Trophoblast cell (in vitro differentiated cells and primary cell): ENCODE measurements at regions not wholly inside any gene's neighbourhood (a gene's known extent, or its start where the extent isn't known, plus 50 kb on each side); places are given as distances from the start of the nearest gene placed in this dataset.

ENCODE experiments used
- DNase-seq, 2 donors: peaks; one replicate each; pipeline ENCODE4 v3.0.0-alpha.2; 2016
- H2AFZ ChIP-seq: 2 replicates; pipeline ENCODE4 v1.6.1; 2013; ENCODE audit warnings: low read length, moderate library complexity, mild to moderate bottlenecking; ENCODE audit not compliant: insufficient read depth, poor library complexity
- H2AK5ac ChIP-seq: 2 replicates; pipeline ENCODE4 v1.6.1; 2013; ENCODE audit warnings: mild to moderate bottlenecking, low read length
- H2BK120ac ChIP-seq: 2 replicates; pipeline ENCODE4 v1.6.1; 2013; ENCODE audit warnings: low read length, mild to moderate bottlenecking, moderate library complexity; ENCODE audit not compliant: insufficient read depth, poor library complexity
- H2BK12ac ChIP-seq: 2 replicates; pipeline ENCODE4 v1.6.1; 2013; ENCODE audit warnings: mild to moderate bottlenecking, low read length, moderate library complexity
- H2BK5ac ChIP-seq: 2 replicates; pipeline ENCODE4 v1.6.1; 2013; ENCODE audit warnings: low read length, low read depth, moderate library complexity, mild to moderate bottlenecking; ENCODE audit not compliant: poor library complexity
- H3K14ac ChIP-seq: 2 replicates; pipeline ENCODE4 v1.6.1; 2013; ENCODE audit warnings: mild to moderate bottlenecking, low read length
- H3K18ac ChIP-seq: 2 replicates; pipeline ENCODE4 v1.6.1; 2013; ENCODE audit warnings: mild to moderate bottlenecking, low read length
- H3K23ac ChIP-seq: 2 replicates; pipeline ENCODE4 v1.6.1; 2013; ENCODE audit warnings: low read length
- H3K27ac ChIP-seq: 2 replicates; pipeline ENCODE4 v1.5.1; 2013; ENCODE audit warnings: low read depth, mild to moderate bottlenecking, inconsistent platforms, low read length, moderate library complexity
- H3K27me3 ChIP-seq: 2 replicates; pipeline ENCODE4 v1.6.1; 2013; ENCODE audit warnings: inconsistent platforms, mild to moderate bottlenecking, low read length, moderate library complexity; ENCODE audit not compliant: insufficient read depth
- H3K36me3 ChIP-seq, 2 experiments: 1 replicate in 1 of 2; 2 replicates in 1 of 2; pipeline ENCODE4 v1.6.1; 2013; ENCODE audit warnings: low read length in 2 of 2, mild to moderate bottlenecking in 2 of 2, moderate library complexity in 1 of 2; ENCODE audit not compliant: insufficient read depth in 2 of 2, control insufficient read depth in 1 of 2
- H3K4ac ChIP-seq: 2 replicates; pipeline ENCODE4 v1.6.1; 2013; ENCODE audit warnings: low read depth, mild to moderate bottlenecking, low read length, moderate library complexity
- H3K4me1 ChIP-seq, 2 experiments: 1 replicate in 1 of 2; 2 replicates in 1 of 2; pipeline ENCODE4 v1.6.1; 2013; ENCODE audit warnings: low read length in 2 of 2, mild to moderate bottlenecking in 2 of 2, moderate library complexity in 1 of 2; ENCODE audit not compliant: insufficient read depth in 2 of 2, control insufficient read depth in 1 of 2
- H3K4me2 ChIP-seq: 2 replicates; pipeline ENCODE4 v1.6.1; 2013; ENCODE audit warnings: inconsistent platforms, mild to moderate bottlenecking, low read length, moderate library complexity
- H3K4me3 ChIP-seq: 2 replicates; pipeline ENCODE4 v1.5.1; 2013; ENCODE audit warnings: mild to moderate bottlenecking, low read depth, low read length, inconsistent platforms
- H3K79me1 ChIP-seq: one replicate; pipeline ENCODE4 v1.6.1; 2013; ENCODE audit warnings: low read length
- H3K79me2 ChIP-seq: 2 replicates; pipeline ENCODE4 v1.6.1; 2013; ENCODE audit warnings: low read length, mild to moderate bottlenecking; ENCODE audit not compliant: control insufficient read depth, insufficient read depth, poor library complexity
- H3K9ac ChIP-seq: 2 replicates; pipeline ENCODE4 v1.6.1; 2013; ENCODE audit warnings: mild to moderate bottlenecking, low read length
- H3K9me3 ChIP-seq: 2 replicates; pipeline ENCODE4 v1.6.1; 2013; ENCODE audit warnings: low read depth, mild to moderate bottlenecking, control low read depth, inconsistent platforms, low read length; ENCODE audit not compliant: insufficient read depth
- H4K12ac ChIP-seq: 2 replicates; pipeline ENCODE4 v1.6.1; 2013; ENCODE audit warnings: low read depth, mild to moderate bottlenecking, low read length, moderate library complexity
- H4K8ac ChIP-seq: 2 replicates; pipeline ENCODE4 v1.6.1; 2013; ENCODE audit warnings: low read depth, mild to moderate bottlenecking, low read length, moderate library complexity
- H4K91ac ChIP-seq: one replicate; pipeline ENCODE4 v1.6.1; 2013; ENCODE audit warnings: low read depth, mild to moderate bottlenecking, low read length, moderate library complexity
- WGBS: extraction: QIAGEN DNeasy Blood & Tissue Kit; methylation state at CpG from one replicate; pipeline ENCODE4 v1.1.7; 2013; ENCODE audit warnings: missing lambda C conversion rate; ENCODE audit not compliant: insufficient read length, insufficient coverage; ENCODE audit errors: extremely low coverage; 5-methylcytosine and 5-hydroxymethylcytosine counted together

DNA sequence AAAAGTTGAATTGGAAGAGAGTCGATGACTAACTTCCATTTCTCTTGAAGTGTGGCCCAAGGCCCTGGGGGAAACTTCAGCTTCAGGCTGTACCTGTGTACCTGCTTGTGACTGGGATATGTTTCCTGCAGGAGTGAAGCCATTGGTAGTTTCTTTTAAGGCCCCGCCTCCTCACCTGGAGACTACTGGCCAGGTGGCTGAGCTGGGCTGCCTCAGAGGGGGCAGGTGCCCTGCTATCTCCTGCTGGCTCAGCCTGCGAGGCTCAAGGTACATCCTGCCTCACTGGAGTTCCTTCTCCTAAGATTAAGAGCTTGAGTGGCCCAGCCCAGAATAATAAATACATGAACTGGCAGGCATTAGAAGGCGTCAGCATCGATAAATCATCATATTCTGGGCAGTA is 121.6 kb upstream of the ROPN1 start:
- Histone ChIP-seq H2BK120ac (no peak overlapping the region), H3K27ac (no peak overlapping the region), H3K4me1 (peaks cover 4 to 7% of the 10 kb centered on the region in 2 experiments), H3K18ac (no peak overlapping the region), H3K23ac (no peak overlapping the region), H2BK12ac (no peak overlapping the region), H4K91ac (no peak overlapping the region), H3K4me3 (no peak overlapping the region), H3K79me2 (no peaks in the 10 kb centered on the region), H3K36me3 (no peaks in the 10 kb centered on the region), H3K14ac (no peak overlapping the region), H3K4ac (no peak overlapping the region), H3K9me3 (no peaks in the 10 kb centered on the region), H4K8ac (no peak overlapping the region), H2AFZ (no peak overlapping the region), H3K9ac (no peak overlapping the region), H3K27me3 (no peaks in the 10 kb centered on the region), H2BK5ac (no peak overlapping the region), H2AK5ac (no peak overlapping the region), H3K79me1 (no peaks in the 10 kb centered on the region), H3K4me2 (no peak overlapping the region), H4K12ac (no peak overlapping the region)
- DNase-seq, result no peak
- WGBS, result no CpG with 5 or more reads among the region's 5 CpGs

GRCh38 chr3:124115279-124115678 is 123.4 kb upstream of the ROPN1 start:
- H3K4me3 ChIP-seq, result no peak overlapping the region
- no peak overlapping the region for H2BK5ac ChIP-seq
- no peaks in the 10 kb centered on the region for H3K27me3 ChIP-seq
- H3K4me1 ChIP-seq, result peaks cover 12 to 14% of the 10 kb centered on the region in 2 experiments
- H2AK5ac ChIP-seq, result no peak overlapping the region
- no peak overlapping the region for H2BK120ac ChIP-seq
- H4K12ac ChIP-seq, result no peak overlapping the region
- no peak overlapping the region for H3K4ac ChIP-seq
- H3K79me1 ChIP-seq, result no peaks in the 10 kb centered on the region
- H2AFZ ChIP-seq, result no peak overlapping the region
- no peak for DNase-seq
- H3K14ac ChIP-seq, result no peak overlapping the region
- no CpG with 5 or more reads among the region's 6 CpGs for WGBS
- H3K9ac ChIP-seq, result no peak overlapping the region
- H4K91ac ChIP-seq, result no peak overlapping the region
- H3K23ac ChIP-seq, result no peak overlapping the region
- no peak overlapping the region for H3K27ac ChIP-seq
- no peaks in the 10 kb centered on the region for H3K36me3 ChIP-seq
- no peak overlapping the region for H3K4me2 ChIP-seq
- H2BK12ac ChIP-seq, result no peak overlapping the region
- no peak overlapping the region for H3K18ac ChIP-seq
- no peaks in the 10 kb centered on the region for H3K79me2 ChIP-seq
- no peaks in the 10 kb centered on the region for H3K9me3 ChIP-seq
- H4K8ac ChIP-seq, result no peak overlapping the region

DNA sequence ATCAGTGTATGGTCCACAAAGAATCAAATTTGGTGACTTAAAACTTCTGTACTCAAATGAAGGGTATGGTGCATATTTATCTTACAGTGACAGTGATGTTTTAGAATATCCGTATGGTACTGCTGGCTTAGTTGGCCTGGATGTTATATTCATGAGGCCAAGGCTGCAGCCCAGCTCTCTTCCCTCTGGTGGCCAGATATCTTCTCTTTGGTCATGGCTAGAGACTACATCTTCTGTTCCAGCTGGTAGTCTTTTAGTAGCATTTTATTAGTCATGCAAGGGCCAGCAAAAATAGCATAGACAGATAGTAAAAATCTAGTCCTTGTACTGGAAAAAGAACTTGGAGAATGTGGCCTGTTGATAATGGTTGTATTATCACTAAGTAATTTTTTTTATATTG is 124.0 kb upstream of the ROPN1 start:
- H2AFZ ChIP-seq, result no peak overlapping the region
- no peak overlapping the region for H2BK120ac ChIP-seq
- H4K91ac ChIP-seq, result no peak overlapping the region
- H2AK5ac ChIP-seq, result no peak overlapping the region
- H3K4me2 ChIP-seq, result no peak overlapping the region
- H3K9me3 ChIP-seq, result no peaks in the 10 kb centered on the region
- no peaks in the 10 kb centered on the region for H3K36me3 ChIP-seq
- H3K23ac ChIP-seq, result no peak overlapping the region
- H3K18ac ChIP-seq, result no peak overlapping the region
- no peak overlapping the region for H3K27ac ChIP-seq
- H3K9ac ChIP-seq, result no peak overlapping the region
- no peak overlapping the region for H2BK5ac ChIP-seq
- H3K4me3 ChIP-seq, result no peak overlapping the region
- H4K8ac ChIP-seq, result no peak overlapping the region
- no peak overlapping the region for H4K12ac ChIP-seq
- H3K79me2 ChIP-seq, result no peaks in the 10 kb centered on the region
- DNase-seq, result no peak
- no peak overlapping the region for H3K4ac ChIP-seq
- H3K14ac ChIP-seq, result no peak overlapping the region
- WGBS, result no CpG with 5 or more reads among the region's 1 CpG
- H3K4me1 ChIP-seq, result peaks cover 12 to 14% of the 10 kb centered on the region in 2 experiments
- H3K27me3 ChIP-seq, result no peaks in the 10 kb centered on the region
- no peak overlapping the region for H2BK12ac ChIP-seq
- no peaks in the 10 kb centered on the region for H3K79me1 ChIP-seq

DNA sequence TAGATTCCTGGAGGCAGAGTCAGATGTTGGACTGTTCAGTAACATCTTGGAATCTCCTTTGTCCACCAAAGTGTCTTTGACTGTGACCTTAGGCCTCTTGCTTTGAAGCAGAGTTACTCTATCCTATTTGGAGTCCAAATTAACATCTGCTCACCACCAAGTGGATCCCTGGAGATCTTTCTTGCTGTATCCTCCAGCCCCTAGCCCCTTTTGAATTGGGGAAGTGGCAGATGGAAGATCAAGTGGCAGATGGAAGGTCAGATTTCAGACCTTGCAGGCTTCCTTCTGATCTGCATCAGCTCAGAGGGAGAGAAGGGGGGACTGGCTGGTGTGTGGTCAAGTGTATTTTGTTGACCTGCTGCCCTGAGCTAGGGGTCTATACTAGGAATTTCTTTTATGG is 125.0 kb upstream of the ROPN1 start:
- Histone ChIP-seq H2BK12ac (no peak overlapping the region), H3K4me3 (no peak overlapping the region), H3K79me1 (no peaks in the 10 kb centered on the region), H3K36me3 (no peaks in the 10 kb centered on the region), H2AFZ (no peak overlapping the region), H3K79me2 (no peaks in the 10 kb centered on the region), H3K9ac (no peak overlapping the region), H2BK120ac (no peak overlapping the region), H3K27ac (no peak overlapping the region), H3K9me3 (no peaks in the 10 kb centered on the region), H4K12ac (no peak overlapping the region), H4K91ac (no peak overlapping the region), H3K27me3 (no peaks in the 10 kb centered on the region), H3K23ac (no peak overlapping the region), H2BK5ac (no peak overlapping the region), H2AK5ac (no peak overlapping the region), H3K4me2 (no peak overlapping the region), H3K4ac (no peak overlapping the region), H3K14ac (no peak overlapping the region), H4K8ac (no peak overlapping the region), H3K18ac (no peak overlapping the region), H3K4me1 (peaks cover 12 to 18% of the 10 kb centered on the region in 2 experiments)
- DNase-seq, result no peak
